GM21717 (cell line): ENCODE measurements at regions not wholly inside any gene's neighbourhood (a gene's known extent, or its start where the extent isn't known, plus 50 kb on each side); places are given as distances from the start of the nearest gene placed in this dataset.
"Not testable (repeated sequence)": the region's sequence is repeated elsewhere in the genome, so short reads cannot be mapped to it uniquely, and the experiment has no call there.

Experiments used
- ATAC-seq: cut with Tn5 transposase; IDR thresholded peaks from one replicate; pipeline ENCODE4 v1.9.1; 2021; ENCODE audit warnings: mild to moderate bottlenecking, moderate library complexity; ENCODE audit not compliant: unreplicated experiment

- no peak for ATAC-seq
These were observed 230.6 kb upstream of the KRR1 start for GRCh38 chr12:75742048-75742447.

- no peak for ATAC-seq
These were observed 228.5 kb upstream of the KRR1 start for GRCh38 chr12:75739912-75740311.

DNA sequence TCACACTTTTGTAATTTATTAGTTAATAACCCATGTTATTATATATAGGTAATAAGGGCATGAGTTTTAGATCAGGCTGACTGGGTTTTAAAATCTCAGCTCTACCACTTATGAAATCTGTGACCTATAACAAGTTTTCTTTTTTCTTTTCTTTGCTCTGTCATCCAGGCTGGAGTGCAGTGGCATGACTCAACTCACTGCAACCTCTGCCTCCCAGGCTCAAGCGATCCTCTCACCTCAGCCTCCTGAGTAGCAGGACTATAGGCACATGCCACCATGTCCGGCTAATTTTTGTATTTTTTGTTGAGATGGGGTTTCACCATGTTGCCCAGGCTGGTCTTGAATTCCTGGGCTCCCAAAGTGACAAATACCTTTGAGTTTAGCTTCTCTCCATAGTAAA is 227.7 kb upstream of the KRR1 start:
- not testable (repeated sequence) for ATAC-seq

DNA sequence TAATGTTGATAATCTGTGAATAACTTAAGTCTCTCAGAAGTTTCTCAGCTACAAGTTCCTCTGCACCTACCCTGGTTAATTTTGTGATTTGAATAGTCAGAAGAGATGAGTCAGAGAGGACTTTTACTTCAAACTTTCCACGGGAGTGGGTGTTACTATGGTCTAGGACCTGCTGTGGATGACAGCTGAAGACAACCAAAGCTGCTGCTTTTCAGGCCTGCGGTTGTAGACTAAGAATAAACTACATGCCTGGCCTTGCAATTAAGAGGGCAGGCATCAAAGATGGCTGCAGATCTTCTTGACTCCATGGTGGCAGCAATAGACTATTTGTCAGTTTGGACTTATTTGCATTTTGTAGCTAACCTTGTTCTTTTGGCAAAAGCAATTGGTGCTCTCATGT is 227.1 kb upstream of the KRR1 start:
- ATAC-seq: peak; percentile 94

DNA sequence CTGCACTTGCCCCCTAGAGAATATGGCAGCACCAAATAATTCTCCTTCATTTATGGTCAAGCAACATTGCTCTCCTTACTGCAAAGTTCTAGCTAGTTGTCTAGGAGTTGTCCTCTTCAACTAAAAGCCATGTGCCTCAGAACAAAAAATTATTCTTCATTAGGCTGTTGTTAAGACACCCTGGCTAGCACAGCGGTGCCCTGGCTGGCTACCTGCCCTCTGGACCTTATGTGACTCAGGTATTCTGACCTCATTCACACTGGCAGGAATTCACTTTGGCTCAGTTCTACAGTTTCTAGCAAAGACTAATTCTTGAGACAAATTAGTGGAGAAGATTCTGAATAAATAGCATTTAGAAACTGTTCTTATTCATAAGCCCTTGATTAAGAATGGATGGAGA is 224.4 kb upstream of the KRR1 start:
- ATAC-seq: no peak

DNA sequence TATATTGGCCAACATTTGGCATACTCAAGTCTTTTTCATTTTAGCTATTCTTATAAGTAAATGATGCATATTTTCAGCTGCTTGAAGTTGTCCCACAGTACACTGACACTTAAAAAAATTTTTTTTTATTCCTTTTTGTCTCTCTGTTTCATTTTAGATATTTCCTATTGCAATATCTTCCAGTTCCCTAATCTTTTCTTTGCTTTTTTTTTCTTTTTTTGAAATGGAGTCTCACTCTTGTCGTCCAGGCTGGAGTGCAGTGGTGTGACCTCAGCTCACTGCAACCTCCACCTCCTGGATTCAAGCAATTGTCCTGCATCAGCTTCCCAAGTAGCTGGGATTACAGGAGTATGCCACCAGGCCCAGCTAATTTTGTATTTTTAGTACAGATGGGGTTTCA is 217.4 kb upstream of the KRR1 start:
- ATAC-seq: no peak

DNA sequence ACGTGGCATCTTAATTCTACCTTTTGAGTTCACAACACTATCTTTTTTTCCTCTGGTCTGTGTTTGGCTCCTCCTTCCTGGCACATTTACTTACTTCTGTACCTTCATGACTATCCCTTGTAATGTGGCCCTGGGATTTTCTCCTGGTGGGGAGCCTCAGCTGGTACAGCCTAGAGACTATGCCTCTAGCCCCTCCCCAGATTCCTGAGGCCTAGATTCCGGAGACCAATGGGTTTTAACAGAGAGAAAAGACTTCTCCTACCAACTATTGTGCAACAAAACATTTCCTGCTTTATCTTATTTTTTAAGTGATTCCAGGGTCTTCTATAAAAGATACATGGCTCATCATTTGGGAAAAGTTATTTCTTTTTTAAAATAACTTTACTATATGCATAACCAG is 216.2 kb upstream of the KRR1 start:
- no peak for ATAC-seq

DNA sequence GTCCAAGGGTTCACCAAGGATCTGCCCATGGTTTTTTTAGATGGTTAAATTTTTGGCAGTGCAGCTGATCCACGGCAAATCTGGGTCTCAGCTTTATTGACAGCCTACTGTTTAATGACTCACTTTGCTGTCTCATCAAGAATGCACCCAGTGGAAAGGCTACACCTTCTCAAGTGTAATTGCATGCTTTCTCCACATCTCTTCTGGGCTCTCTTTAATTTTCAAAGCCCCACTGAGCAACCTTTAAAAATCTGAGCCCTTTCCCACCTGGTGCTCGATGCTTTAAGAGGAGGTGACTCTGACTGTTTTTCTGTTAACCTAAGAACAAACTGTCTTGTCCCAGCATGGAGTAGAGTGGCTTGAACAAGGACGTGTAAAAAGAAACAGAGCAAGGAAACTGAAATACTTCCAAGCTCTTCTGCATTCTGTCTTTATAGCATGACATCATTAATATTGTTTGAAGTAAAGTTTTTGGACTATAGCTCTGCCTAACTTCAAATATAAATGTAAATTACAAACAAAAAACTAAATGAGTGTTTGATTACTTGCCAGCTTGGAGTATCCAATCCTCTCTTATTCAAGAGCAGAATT is 214.2 kb upstream of the KRR1 start:
- ATAC-seq: no peak

- no peak for ATAC-seq
These were observed 213.5 kb upstream of the KRR1 start for GRCh38 chr12:75724928-75725312.

DNA sequence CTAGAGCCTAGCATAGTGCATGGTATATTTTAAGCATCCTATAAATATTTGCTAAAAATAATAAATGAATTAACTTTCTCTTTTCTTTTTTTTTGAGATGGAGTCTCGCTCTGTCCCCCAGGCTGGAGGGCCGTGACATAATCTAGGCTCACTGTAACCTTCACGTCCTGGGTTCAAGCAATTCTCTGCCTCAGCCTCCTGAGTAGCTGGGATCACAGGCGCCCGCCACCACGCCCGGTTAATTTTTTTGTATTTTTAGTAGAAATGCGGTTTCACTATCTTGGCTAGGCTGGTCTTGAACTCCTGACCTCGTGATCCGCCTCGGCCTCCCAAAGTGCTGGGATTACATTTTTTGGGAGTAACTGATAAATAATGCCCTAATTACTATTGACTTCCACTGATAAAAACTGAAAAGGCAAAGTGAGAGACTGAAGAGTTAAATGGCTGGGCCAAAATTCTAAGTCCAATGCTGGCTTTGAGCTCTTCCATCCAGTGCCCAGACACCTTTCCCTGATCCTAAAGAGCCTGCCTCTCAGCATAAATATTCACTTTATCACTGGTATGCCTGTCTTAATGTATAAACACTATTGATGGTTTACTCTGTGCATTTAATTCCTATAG is 213.0 kb upstream of the KRR1 start:
- ATAC-seq: no peak

- ATAC-seq: peak; percentile 80
These were observed 211.3 kb upstream of the KRR1 start for GRCh38 chr12:75722714-75723200.

- ATAC-seq: no peak
These were observed 210.4 kb upstream of the KRR1 start for GRCh38 chr12:75721796-75722195.

GRCh38 chr12:75720812-75721641 is 209.6 kb upstream of the KRR1 start:
- no peak for ATAC-seq

DNA sequence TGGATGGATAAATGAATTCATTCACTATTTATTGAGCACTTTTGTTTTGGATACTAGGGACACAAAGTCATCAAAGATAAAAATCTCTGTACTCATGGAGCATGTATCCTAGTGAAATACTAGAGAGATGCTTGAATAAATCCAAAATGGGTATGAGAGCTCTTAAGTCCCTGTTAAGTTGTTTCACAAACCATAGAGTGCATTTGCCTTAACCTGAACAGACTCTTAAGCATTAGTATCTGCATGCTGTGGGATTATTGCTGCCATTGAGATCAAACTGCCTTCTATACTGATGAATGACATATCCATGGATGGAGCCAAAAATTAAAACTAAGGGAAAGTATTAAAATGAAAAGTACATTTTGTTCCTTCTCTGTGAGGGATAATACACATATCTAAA is 206.5 kb upstream of the KRR1 start:
- ATAC-seq: no peak

- ATAC-seq: no peak
These were observed 205.0 kb upstream of the KRR1 start for GRCh38 chr12:75716291-75717025.

- ATAC-seq: no peak
These were observed 204.3 kb upstream of the KRR1 start for GRCh38 chr12:75715682-75716081.

- no peak for ATAC-seq
These were observed 203.9 kb upstream of the KRR1 start for GRCh38 chr12:75715323-75715644.

- no peak for ATAC-seq
These were observed 203.3 kb upstream of the KRR1 start for GRCh38 chr12:75714462-75715322.

GRCh38 chr12:75713434-75713833 is 202.0 kb upstream of the KRR1 start:
- no peak for ATAC-seq

GRCh38 chr12:75712223-75712622 is 200.8 kb upstream of the KRR1 start:
- no peak for ATAC-seq

DNA sequence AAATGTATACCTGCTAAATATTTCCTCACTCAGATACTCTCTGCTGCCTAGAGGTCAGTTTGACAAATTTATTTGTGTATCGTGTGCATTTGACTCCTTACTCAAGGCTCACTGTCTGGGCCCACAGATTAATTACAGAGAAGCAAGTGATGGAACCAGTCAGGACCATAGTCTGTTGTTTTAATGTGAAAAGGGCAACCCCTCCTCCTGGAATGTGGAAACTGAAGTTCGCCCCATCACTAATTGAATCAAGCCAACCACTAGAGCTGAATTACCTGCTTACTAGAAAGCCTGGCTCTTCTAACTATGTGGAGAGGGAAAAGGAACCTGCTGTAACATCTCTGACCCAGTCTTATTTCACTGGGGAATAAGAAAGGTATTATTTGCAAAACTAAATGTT is 199.9 kb upstream of the KRR1 start:
- no peak for ATAC-seq
